NCI-H82 (cell line): ENCODE measurements at regions not wholly inside any gene's neighbourhood (a gene's known extent, or its start where the extent isn't known, plus 50 kb on each side); places are given as distances from the start of the nearest gene placed in this dataset.
A peak's percentile ranks its signal among the peaks of the same experiment; 100 is the strongest.
"Not testable (repeated sequence)": the region's sequence is repeated elsewhere in the genome, so short reads cannot be mapped to it uniquely, and the experiment has no call there.

Experiments used
- DNase-seq: peaks from one replicate; lab custom pipeline; 2025; lab: John Stamatoyannopoulos, UW

GRCh38 chr17:19470530-19471261, 59.7 kb downstream of the RNF112 start:
- peak; percentile 96 for DNase-seq

- not testable (repeated sequence) for DNase-seq
Measured at GRCh38 chr17:19474405-19474804, 59.2 kb upstream of the SLC47A1 start.

DNA sequence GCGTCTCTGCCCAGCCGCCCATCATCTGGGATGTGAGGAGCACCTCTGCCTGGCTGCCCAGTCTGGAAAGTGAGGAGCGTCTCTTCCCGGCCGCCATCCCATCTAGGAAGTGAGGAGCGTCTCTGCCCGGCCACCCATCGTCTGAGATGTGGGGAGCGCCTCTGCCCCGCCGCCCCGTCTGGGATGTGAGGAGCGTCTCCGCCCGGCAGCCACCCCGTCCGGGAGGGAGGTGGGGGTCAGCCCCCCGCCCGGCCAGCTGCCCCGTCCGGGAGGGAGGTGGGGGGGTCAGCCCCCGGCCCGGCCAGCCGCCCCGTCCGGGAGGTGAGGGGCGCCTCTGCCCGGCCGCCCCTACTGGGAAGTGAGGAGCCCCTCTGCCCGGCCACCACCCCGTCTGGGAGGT, 57.9 kb upstream of the SLC47A1 start:
- DNase-seq: not testable (repeated sequence)

DNA sequence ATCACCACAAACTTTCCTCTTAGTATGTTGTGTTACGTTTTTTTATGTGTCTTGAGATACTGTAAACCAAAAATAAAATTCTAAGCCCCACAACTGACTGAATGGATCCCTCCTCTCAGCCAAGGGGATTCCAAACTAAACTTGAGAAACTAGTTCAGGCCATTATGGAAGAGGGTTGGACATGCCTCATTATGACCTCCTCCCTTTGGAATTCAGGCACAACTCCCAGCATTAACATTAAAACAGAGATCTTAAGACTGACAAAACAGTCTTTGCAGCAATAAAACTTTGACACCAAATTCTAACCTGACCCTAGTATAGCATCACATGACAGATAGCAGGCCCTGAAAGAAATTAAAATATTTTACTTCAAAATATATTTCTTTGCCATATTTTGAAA, 51.1 kb upstream of the SLC47A1 start:
- DNase-seq: no peak
